Astrocyte of the spinal cord (primary cell): ENCODE measurements at regions not wholly inside any gene's neighbourhood (a gene's known extent, or its start where the extent isn't known, plus 50 kb on each side); places are given as distances from the start of the nearest gene placed in this dataset.

ENCODE experiments used
- DNase-seq: peaks from one replicate; pipeline ENCODE4 v3.0.0; 2011; ENCODE audit warnings: low read depth, low spot score
- H3K4me3 ChIP-seq: 2 replicates; pipeline ENCODE4 v1.5.1; 2011; ENCODE audit warnings: low read depth, mild to moderate bottlenecking, low read length, moderate library complexity
- in situ Hi-C: cut with HindIII; loops from 2 replicates; pipeline ENCODE4 v1.10.0; 2017; ENCODE audit warnings: low sequenced_read_pairs
- TF ChIP-seq, protein P1 (sequence below): IDR thresholded peaks from 2 replicates; pipeline ENCODE4 v1.5.1; 2012; ENCODE audit warnings: low read depth, mild to moderate bottlenecking, low read length, inconsistent platforms

- H3K4me3 ChIP-seq = no peak overlapping the region
- in situ Hi-C loops = no loop called here
- no peak for DNase-seq
- TF ChIP-seq, protein P1, sequence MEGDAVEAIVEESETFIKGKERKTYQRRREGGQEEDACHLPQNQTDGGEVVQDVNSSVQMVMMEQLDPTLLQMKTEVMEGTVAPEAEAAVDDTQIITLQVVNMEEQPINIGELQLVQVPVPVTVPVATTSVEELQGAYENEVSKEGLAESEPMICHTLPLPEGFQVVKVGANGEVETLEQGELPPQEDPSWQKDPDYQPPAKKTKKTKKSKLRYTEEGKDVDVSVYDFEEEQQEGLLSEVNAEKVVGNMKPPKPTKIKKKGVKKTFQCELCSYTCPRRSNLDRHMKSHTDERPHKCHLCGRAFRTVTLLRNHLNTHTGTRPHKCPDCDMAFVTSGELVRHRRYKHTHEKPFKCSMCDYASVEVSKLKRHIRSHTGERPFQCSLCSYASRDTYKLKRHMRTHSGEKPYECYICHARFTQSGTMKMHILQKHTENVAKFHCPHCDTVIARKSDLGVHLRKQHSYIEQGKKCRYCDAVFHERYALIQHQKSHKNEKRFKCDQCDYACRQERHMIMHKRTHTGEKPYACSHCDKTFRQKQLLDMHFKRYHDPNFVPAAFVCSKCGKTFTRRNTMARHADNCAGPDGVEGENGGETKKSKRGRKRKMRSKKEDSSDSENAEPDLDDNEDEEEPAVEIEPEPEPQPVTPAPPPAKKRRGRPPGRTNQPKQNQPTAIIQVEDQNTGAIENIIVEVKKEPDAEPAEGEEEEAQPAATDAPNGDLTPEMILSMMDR = no peak
Observed at GRCh38 chr1:30604801-30605440, 118.5 kb downstream of the MATN1 start.

GRCh38 chr1:30603081-30603858 is 120.1 kb downstream of the MATN1 start:
- TF ChIP-seq, protein P1 = no peak
- no peak for DNase-seq
- in situ Hi-C loops = no loop called here
- no peak overlapping the region for H3K4me3 ChIP-seq

GRCh38 chr1:30601316-30602085 is 121.9 kb downstream of the MATN1 start:
- no peak overlapping the region for H3K4me3 ChIP-seq
- TF ChIP-seq, protein P1 = no peak
- in situ Hi-C loops = no loop called here
- no peak for DNase-seq

DNA sequence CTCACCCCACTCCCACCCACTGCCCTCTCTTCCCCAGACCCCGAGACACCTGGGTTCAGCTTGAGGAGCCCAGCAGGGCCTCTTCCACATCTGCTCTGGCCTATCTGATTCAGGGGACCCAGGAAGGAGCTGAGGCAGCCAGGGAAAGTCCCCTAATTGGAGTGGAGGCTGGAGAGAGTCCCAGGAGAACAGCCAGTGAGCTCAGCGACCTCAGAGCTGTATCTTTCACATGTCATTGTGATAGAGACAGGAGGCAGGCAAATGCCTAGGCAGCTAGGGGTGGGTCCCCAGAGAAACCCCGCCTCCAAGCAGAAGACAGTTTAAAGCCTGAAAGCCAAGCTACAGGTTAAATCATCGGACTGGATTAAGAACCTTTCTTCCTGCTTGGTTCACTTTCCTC is 122.7 kb downstream of the MATN1 start:
- DNase-seq = no peak
- H3K4me3 ChIP-seq = no peak overlapping the region
- in situ Hi-C loops = no loop called here
- TF ChIP-seq, protein P1 = no peak

- no peak overlapping the region for H3K4me3 ChIP-seq
- no peak for DNase-seq
- TF ChIP-seq, protein P1 = no peak
- in situ Hi-C loops = no loop called here
Observed at GRCh38 chr1:30600258-30600657, 123.1 kb downstream of the MATN1 start.

- TF ChIP-seq, protein P1 = no peak
- in situ Hi-C loops = no loop called here
- no peak overlapping the region for H3K4me3 ChIP-seq
- no peak for DNase-seq
Observed at GRCh38 chr1:30599721-30600120, 123.7 kb downstream of the MATN1 start.
